HG03378 (cell line): ENCODE measurements at regions not wholly inside any gene's neighbourhood (a gene's known extent, or its start where the extent isn't known, plus 50 kb on each side); places are given as distances from the start of the nearest gene placed in this dataset.

Experiments
- ATAC-seq: cut with Tn5 transposase; IDR thresholded peaks from one replicate; pipeline ENCODE4 v1.9.1; 2021; ENCODE audit warnings: mild to moderate bottlenecking, moderate library complexity; ENCODE audit not compliant: unreplicated experiment

- no peak for ATAC-seq
Measured at GRCh38 chr22:22045571-22046335, 63.2 kb upstream of the TOP3B start.

- no peak for ATAC-seq
Measured at GRCh38 chr22:22044153-22044552, 61.6 kb upstream of the TOP3B start.

- ATAC-seq, result no peak
Measured at GRCh38 chr22:22043296-22044078, 60.9 kb upstream of the TOP3B start.

GRCh38 chr22:22042599-22043295 is 60.2 kb upstream of the TOP3B start:
- no peak for ATAC-seq

- ATAC-seq, result no peak
Measured at GRCh38 chr22:22042009-22042408, 59.4 kb upstream of the TOP3B start.

GRCh38 chr22:22040908-22041307 is 58.3 kb upstream of the TOP3B start:
- no peak for ATAC-seq

- no peak for ATAC-seq
Measured at GRCh38 chr22:22040472-22040871, 57.9 kb upstream of the TOP3B start.

GRCh38 chr22:22039286-22040074 is 56.9 kb upstream of the TOP3B start:
- ATAC-seq, result no peak

GRCh38 chr22:22038178-22038880 is 55.7 kb upstream of the TOP3B start:
- ATAC-seq, result no peak

- no peak for ATAC-seq
Measured at GRCh38 chr22:22037740-22038139, 55.2 kb upstream of the TOP3B start.

GRCh38 chr22:22037229-22037628 is 54.6 kb upstream of the TOP3B start:
- no peak for ATAC-seq

- ATAC-seq, result no peak
Measured at GRCh38 chr22:22036588-22036987, 54.0 kb upstream of the TOP3B start.

- ATAC-seq, result no peak
Measured at GRCh38 chr22:22035771-22036314, 53.3 kb upstream of the TOP3B start.

- ATAC-seq, result no peak
Measured at GRCh38 chr22:22035203-22035602, 52.6 kb upstream of the TOP3B start.

- no peak for ATAC-seq
Measured at GRCh38 chr22:22034469-22035132, 52.0 kb upstream of the TOP3B start.

- ATAC-seq, result no peak
Measured at GRCh38 chr22:22033803-22034468, 51.3 kb upstream of the TOP3B start.

GRCh38 chr22:22032906-22033802 is 50.6 kb upstream of the TOP3B start:
- ATAC-seq, result no peak
